B cell (primary cell): ENCODE measurements at regions not wholly inside any gene's neighbourhood (a gene's known extent, or its start where the extent isn't known, plus 50 kb on each side); places are given as distances from the start of the nearest gene placed in this dataset.

Experiments
- EZH2 ChIP-seq: IDR thresholded peaks from 2 replicates; pipeline ENCODE4 v1.6.1; 2012; ENCODE audit warnings: borderline replicate concordance, low read depth, mild to moderate bottlenecking, moderate library complexity, low read length; ENCODE audit not compliant: insufficient read depth, poor library complexity, severe bottlenecking
- TF ChIP-seq, protein P1 (sequence below): fragments of 200-600 bp; IDR thresholded peaks from one replicate; pipeline ENCODE4 v1.8.0; 2022; ENCODE audit warnings: antibody characterized with exemption, mild to moderate bottlenecking

GRCh38 chr7:134375206-134375605 lies 58.5 kb upstream of the SLC35B4 start:
- TF ChIP-seq, protein P1, sequence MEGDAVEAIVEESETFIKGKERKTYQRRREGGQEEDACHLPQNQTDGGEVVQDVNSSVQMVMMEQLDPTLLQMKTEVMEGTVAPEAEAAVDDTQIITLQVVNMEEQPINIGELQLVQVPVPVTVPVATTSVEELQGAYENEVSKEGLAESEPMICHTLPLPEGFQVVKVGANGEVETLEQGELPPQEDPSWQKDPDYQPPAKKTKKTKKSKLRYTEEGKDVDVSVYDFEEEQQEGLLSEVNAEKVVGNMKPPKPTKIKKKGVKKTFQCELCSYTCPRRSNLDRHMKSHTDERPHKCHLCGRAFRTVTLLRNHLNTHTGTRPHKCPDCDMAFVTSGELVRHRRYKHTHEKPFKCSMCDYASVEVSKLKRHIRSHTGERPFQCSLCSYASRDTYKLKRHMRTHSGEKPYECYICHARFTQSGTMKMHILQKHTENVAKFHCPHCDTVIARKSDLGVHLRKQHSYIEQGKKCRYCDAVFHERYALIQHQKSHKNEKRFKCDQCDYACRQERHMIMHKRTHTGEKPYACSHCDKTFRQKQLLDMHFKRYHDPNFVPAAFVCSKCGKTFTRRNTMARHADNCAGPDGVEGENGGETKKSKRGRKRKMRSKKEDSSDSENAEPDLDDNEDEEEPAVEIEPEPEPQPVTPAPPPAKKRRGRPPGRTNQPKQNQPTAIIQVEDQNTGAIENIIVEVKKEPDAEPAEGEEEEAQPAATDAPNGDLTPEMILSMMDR = no peak
- TF ChIP-seq EZH2 = no peak
